Panc1 (cell line): ENCODE measurements at regions not wholly inside any gene's neighbourhood (a gene's known extent, or its start where the extent isn't known, plus 50 kb on each side); places are given as distances from the start of the nearest gene placed in this dataset.

Experiments
- ATAC-seq: fragments of 200-7000 bp; cut with Tn5 transposase; 2 replicates; pipeline ENCODE4 v1.9.1; 2020; ENCODE audit warnings: mild to moderate bottlenecking, moderate library complexity
- BruUV-seq: library from RNA; stranded (reverse); fragments of 400-500 nt; replicated peaks from 2 replicates; lab custom pipeline; 2021; lab: Mats Ljungman, UMichigan
- CTCF ChIA-PET: fragments of 300-600 bp; sonication (Branson Sonifier 250); formaldehyde crosslinking; loops from one replicate; lab custom pipeline; 2022; ENCODE audit warnings: antibody characterized with exemption; lab: Charles Lee
- POLR2A ChIA-PET: fragments of 300-600 bp; sonication (Branson Sonifier 250); formaldehyde crosslinking; loops from one replicate; lab custom pipeline; 2022; ENCODE audit warnings: antibody characterized with exemption; lab: Charles Lee
- DNase-seq: peaks from one replicate; pipeline ENCODE4 v3.0.0-alpha.2; 2010; ENCODE audit warnings: low read depth, low spot score
- H3K27ac ChIP-seq: 2 replicates; pipeline ENCODE4 v1.5.1; 2011; ENCODE audit warnings: mild to moderate bottlenecking, low read length, inconsistent platforms
- H3K27me3 ChIP-seq: fragments of 200-500 bp; sonication (Bioruptor generic); 2 replicates; pipeline ENCODE4 v1.6.0; 2014; ENCODE audit warnings: low read length, inconsistent platforms; ENCODE audit not compliant: control insufficient read depth, insufficient read depth
- H3K36me3 ChIP-seq: fragments of 200-500 bp; sonication (Bioruptor generic); 2 replicates; pipeline ENCODE4 v1.5.1; 2014; ENCODE audit warnings: inconsistent platforms, mild to moderate bottlenecking, low read length, moderate library complexity; ENCODE audit not compliant: control insufficient read depth, insufficient read depth
- H3K4me1 ChIP-seq: 2 replicates; pipeline ENCODE4 v1.5.1; 2011; ENCODE audit warnings: inconsistent platforms, mild to moderate bottlenecking, low read length, moderate library complexity; ENCODE audit not compliant: control insufficient read depth, insufficient read depth
- H3K4me3 ChIP-seq, 2 experiments: 2 replicates each; pipeline ENCODE4 v1.5.1; 2011 to 2012; ENCODE audit warnings: low read depth in 2 of 2, low read length in 2 of 2, mild to moderate bottlenecking in 2 of 2, inconsistent platforms in 1 of 2, moderate library complexity in 1 of 2
- H3K9me3 ChIP-seq: fragments of 200-500 bp; sonication (Bioruptor generic); 2 replicates; pipeline ENCODE4 v1.5.1; 2014; ENCODE audit warnings: low read depth, mild to moderate bottlenecking, inconsistent platforms, low read length, moderate library complexity; ENCODE audit not compliant: control insufficient read depth, insufficient read depth
- CTCF ChIP-seq: fragments of 450-650 bp; IDR thresholded peaks from 2 replicates; pipeline ENCODE4 v1.5.1; 2017; ENCODE audit warnings: mild to moderate bottlenecking
- POLR2AphosphoS5 ChIP-seq: IDR thresholded peaks from 2 replicates; pipeline ENCODE4 v1.6.1; 2012; ENCODE audit warnings: mild to moderate bottlenecking, low read depth, low read length, moderate library complexity
- REST ChIP-seq, 2 experiments: IDR thresholded peaks; 2 replicates each; pipeline ENCODE4 v1.6.1; 2011 to 2012; ENCODE audit warnings: low read depth in 2 of 2, control low read depth in 1 of 2, low read length in 1 of 2, mild to moderate bottlenecking in 1 of 2, moderate library complexity in 1 of 2; ENCODE audit not compliant: insufficient read depth in 1 of 2
- SIN3A ChIP-seq: IDR thresholded peaks from 2 replicates; pipeline ENCODE4 v1.6.1; 2012; ENCODE audit warnings: low read depth, mild to moderate bottlenecking, low read length, moderate library complexity, borderline replicate concordance; ENCODE audit not compliant: insufficient read depth
- TCF7L2 ChIP-seq: IDR thresholded peaks from 2 replicates; pipeline ENCODE4 v1.6.1; 2011; ENCODE audit warnings: mild to moderate bottlenecking, low read depth, low read length, inconsistent platforms
- in situ Hi-C: cut with HindIII; loops from 2 replicates; pipeline ENCODE4 v1.10.0; 2016; ENCODE audit warnings: low sequenced_read_pairs, low pct_unique_long_range_greater_than_20kb
- intact Hi-C: fragments of 100-400 bp; cut with micrococcal nuclease; formaldehyde crosslinking; loops from one replicate; pipeline ENCODE4 v1.10.0; 2022; ENCODE audit not compliant: unreplicated experiment

GRCh38 chr9:17987189-17987588 is 408.3 kb downstream of the SH3GL2 start:
- intact Hi-C loops: no loop called here
- H3K27me3 ChIP-seq: no peaks in the 10 kb centered on the region
- BruUV-seq: no TSS peak
- H3K9me3 ChIP-seq: no peaks in the 10 kb centered on the region
- in situ Hi-C loops: no loop called here
- no peak overlapping the region for H3K4me3 ChIP-seq
- DNase-seq (no peak), ATAC-seq (no peak)
- H3K36me3 ChIP-seq: no peaks in the 10 kb centered on the region
- TF ChIP-seq TCF7L2: no peak
- ChIA-PET POLR2A (no interaction called here), CTCF (no interaction called here)
- no peaks in the 10 kb centered on the region for H3K4me1 ChIP-seq
- no peak overlapping the region for H3K27ac ChIP-seq

GRCh38 chr9:17988489-17988888 is 409.6 kb downstream of the SH3GL2 start:
- TF ChIP-seq TCF7L2 (no peak), CTCF (no peak), REST (IDR thresholded peaks at IDR 0.05; ENCODE audit: insufficient read depth in 1 of 2, low read depth in 2 of 2, low read length in 1 of 2) (no peak), SIN3A (no peak), POLR2AphosphoS5 (no peak)
- CTCF ChIA-PET: no interaction called here
- in situ Hi-C loops (no loop called here), intact Hi-C loops (no loop called here)
- POLR2A ChIA-PET: no interaction called here
- no peak overlapping the region for H3K4me3 ChIP-seq
- no peaks in the 10 kb centered on the region for H3K9me3 ChIP-seq
- no peak overlapping the region for H3K27ac ChIP-seq
- BruUV-seq: no TSS peak
- H3K4me1 ChIP-seq: no peaks in the 10 kb centered on the region
- ATAC-seq: no peak
- H3K36me3 ChIP-seq: no peaks in the 10 kb centered on the region
- no peaks in the 10 kb centered on the region for H3K27me3 ChIP-seq
- DNase-seq: no peak

GRCh38 chr9:17990602-17991001 is 411.7 kb downstream of the SH3GL2 start:
- in situ Hi-C loops: no loop called here
- POLR2A ChIA-PET: no interaction called here

More at GRCh38 chr9:17990602-17991001, 411.7 kb downstream of the SH3GL2 start:
- Histone ChIP-seq H3K27me3 (no peaks in the 10 kb centered on the region), H3K4me3 (no peak overlapping the region), H3K4me1 (no peaks in the 10 kb centered on the region), H3K9me3 (no peaks in the 10 kb centered on the region), H3K36me3 (no peaks in the 10 kb centered on the region), H3K27ac (no peak overlapping the region)
- TF ChIP-seq CTCF (no peak), TCF7L2 (no peak), REST (IDR thresholded peaks at IDR 0.05; ENCODE audit: insufficient read depth in 1 of 2, low read depth in 2 of 2, low read length in 1 of 2) (no peak), POLR2AphosphoS5 (no peak), SIN3A (no peak)
- CTCF ChIA-PET: no interaction called here
- DNase-seq (no peak), ATAC-seq (no peak)
- intact Hi-C loops: no loop called here
- no TSS peak for BruUV-seq
